SU-DHL-6 (cell line): ENCODE measurements at regions not wholly inside any gene's neighbourhood (a gene's known extent, or its start where the extent isn't known, plus 50 kb on each side); places are given as distances from the start of the nearest gene placed in this dataset.

Experiments
- CTCF ChIP-seq: fragments of 200-600 bp; sonication (generic); IDR thresholded peaks from one replicate; pipeline ENCODE4 v1.5.1; 2017; ENCODE audit warnings: antibody characterized with exemption, mild to moderate bottlenecking, low read length, moderate library complexity; ENCODE audit not compliant: insufficient read depth, poor library complexity, severe bottlenecking
- EZH2phosphoT487 ChIP-seq: fragments of 200-600 bp; sonication (generic), shearing (Covaris generic); conservative IDR thresholded peaks from 2 replicates; pipeline ENCODE4 v1.6.1; 2018; ENCODE audit warnings: mild to moderate bottlenecking, antibody characterized with exemption, low read length, moderate library complexity, mixed read lengths

GRCh38 chr5:60469286-60469685 lies 230.7 kb downstream of the DEPDC1B start:
- TF ChIP-seq CTCF, result no peak
- no peak for TF ChIP-seq EZH2phosphoT487
